PC-9 (cell line): ENCODE measurements at regions not wholly inside any gene's neighbourhood (a gene's known extent, or its start where the extent isn't known, plus 50 kb on each side); places are given as distances from the start of the nearest gene placed in this dataset.

Experiments used
- BruUV-seq: library from RNA; stranded (reverse); fragments of 400-500 nt; replicated peaks from 2 replicates; lab custom pipeline; 2021; lab: Mats Ljungman, UMichigan
- CTCF ChIA-PET: fragments of 300-600 bp; sonication (Branson Sonifier 250); formaldehyde crosslinking; loops from one replicate; lab custom pipeline; 2022; ENCODE audit warnings: antibody characterized with exemption; lab: Charles Lee
- POLR2A ChIA-PET: fragments of 300-600 bp; sonication (Branson Sonifier 250); formaldehyde crosslinking; loops from one replicate; lab custom pipeline; 2022; ENCODE audit warnings: antibody characterized with exemption; ENCODE audit not compliant: unreplicated experiment; lab: Charles Lee
- DNase-seq, 2 experiments: peaks; one replicate each; pipeline versions ENCODE4 v3.0.0 to v3.0.0-alpha.2; 2015 to 2022; ENCODE audit warnings: mixed read lengths in 1 of 2
- H2AFZ ChIP-seq: fragments of 200-600 bp; sonication (generic); 2 replicates; pipeline ENCODE4 v1.8.1; 2017; ENCODE audit warnings: antibody characterized with exemption
- H3F3A ChIP-seq: fragments of 200-600 bp; sonication (generic); 2 replicates; pipeline ENCODE4 v1.8.1; 2017; ENCODE audit warnings: antibody characterized with exemption, mild to moderate bottlenecking, low read depth; ENCODE audit not compliant: insufficient read depth
- H3K27ac ChIP-seq: fragments of 200-600 bp; sonication (generic); 2 replicates; pipeline ENCODE4 v1.6.1; 2016; ENCODE audit warnings: mixed run types
- H3K27me3 ChIP-seq: fragments of 200-600 bp; sonication (generic); 2 replicates; pipeline ENCODE4 v1.6.1; 2016; ENCODE audit warnings: low read depth, mixed run types; ENCODE audit not compliant: insufficient read depth
- H3K36me3 ChIP-seq: fragments of 200-600 bp; sonication (generic); 2 replicates; pipeline ENCODE4 v1.6.1; 2016; ENCODE audit warnings: low read depth, mixed run types
- H3K4me1 ChIP-seq: fragments of 200-600 bp; sonication (generic); replicated peaks from 2 replicates; pipeline ENCODE4 v1.6.1; 2016; ENCODE audit warnings: mixed run types; ENCODE audit not compliant: insufficient read depth
- H3K4me2 ChIP-seq: fragments of 200-600 bp; sonication (generic); 2 replicates; pipeline ENCODE4 v1.6.1; 2017; ENCODE audit warnings: mixed run types
- H3K4me3 ChIP-seq: fragments of 200-600 bp; sonication (generic); 2 replicates; pipeline ENCODE4 v1.6.1; 2016; ENCODE audit warnings: mixed run types
- H3K79me2 ChIP-seq: fragments of 200-600 bp; sonication (generic); 2 replicates; pipeline ENCODE4 v1.6.1; 2017; ENCODE audit warnings: low read depth, mixed run types
- H3K9me2 ChIP-seq: fragments of 200-600 bp; sonication (generic); 2 replicates; pipeline ENCODE4 v1.8.1; 2017; ENCODE audit warnings: mild to moderate bottlenecking; ENCODE audit not compliant: insufficient read depth
- H3K9me3 ChIP-seq: fragments of 200-600 bp; sonication (generic); 2 replicates; pipeline ENCODE4 v1.8.1; 2016; ENCODE audit warnings: low read depth; ENCODE audit not compliant: insufficient read depth
- H4K20me1 ChIP-seq: fragments of 200-600 bp; sonication (generic); 2 replicates; pipeline ENCODE4 v1.8.1; 2017; ENCODE audit not compliant: insufficient read depth
- EZH2 ChIP-seq: fragments of 200-600 bp; sonication (generic); IDR thresholded peaks from 2 replicates; pipeline ENCODE4 v1.8.0; 2017; ENCODE audit warnings: antibody characterized with exemption, low read depth
- intact Hi-C: fragments of 100-400 bp; cut with micrococcal nuclease; formaldehyde crosslinking; loops from one replicate; pipeline ENCODE4 v1.10.0; 2022; ENCODE audit not compliant: unreplicated experiment
- TF ChIP-seq, protein P1 (sequence below): fragments of 200-600 bp; sonication (generic); conservative IDR thresholded peaks from 2 replicates; pipeline ENCODE4 v1.6.1; 2017; ENCODE audit warnings: mixed run types, antibody characterized with exemption, mild to moderate bottlenecking, moderate library complexity

DNA sequence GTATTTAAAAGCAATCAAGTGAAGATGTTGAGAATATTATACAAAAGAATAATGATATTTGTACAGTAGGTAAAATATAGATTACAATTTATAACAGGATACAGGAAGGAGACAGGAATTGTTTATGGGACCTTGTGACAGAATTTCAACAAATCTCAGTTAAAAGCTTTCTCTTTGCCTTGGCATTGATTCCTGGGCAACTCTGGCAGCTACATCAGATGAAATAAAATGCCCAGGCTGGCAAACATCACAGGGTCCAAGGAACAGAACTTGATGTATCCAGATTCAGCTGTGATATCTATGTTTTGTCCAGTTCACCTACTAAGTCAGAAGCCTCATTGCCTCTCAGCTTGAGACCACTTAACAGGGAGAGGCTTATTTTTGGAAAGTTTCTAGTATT, 473.1 kb downstream of the MCTP2 start:
- no peak overlapping the region for H3K27ac ChIP-seq
- POLR2A ChIA-PET: no interaction called here
- intact Hi-C loops: no loop called here

DNA sequence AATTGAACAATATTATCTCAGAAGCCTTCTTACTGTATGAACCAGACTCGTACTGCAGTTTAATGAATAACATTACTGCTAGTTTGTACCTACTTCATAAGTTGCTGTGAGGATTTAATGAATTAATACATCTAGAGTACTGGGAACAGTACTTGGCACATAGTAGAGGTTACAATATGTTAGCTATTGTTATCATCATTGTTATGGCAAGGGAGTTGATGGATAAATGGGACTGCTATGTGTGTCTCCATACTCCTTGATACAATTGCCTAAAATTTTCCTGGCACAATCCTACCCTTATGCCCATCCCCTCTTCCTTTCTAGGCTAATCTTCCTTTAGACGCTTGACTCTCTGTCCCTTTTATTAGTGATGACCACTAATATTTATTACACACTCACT, 473.6 kb downstream of the MCTP2 start:
- TF ChIP-seq EZH2: no peak
- TF ChIP-seq, protein P1, sequence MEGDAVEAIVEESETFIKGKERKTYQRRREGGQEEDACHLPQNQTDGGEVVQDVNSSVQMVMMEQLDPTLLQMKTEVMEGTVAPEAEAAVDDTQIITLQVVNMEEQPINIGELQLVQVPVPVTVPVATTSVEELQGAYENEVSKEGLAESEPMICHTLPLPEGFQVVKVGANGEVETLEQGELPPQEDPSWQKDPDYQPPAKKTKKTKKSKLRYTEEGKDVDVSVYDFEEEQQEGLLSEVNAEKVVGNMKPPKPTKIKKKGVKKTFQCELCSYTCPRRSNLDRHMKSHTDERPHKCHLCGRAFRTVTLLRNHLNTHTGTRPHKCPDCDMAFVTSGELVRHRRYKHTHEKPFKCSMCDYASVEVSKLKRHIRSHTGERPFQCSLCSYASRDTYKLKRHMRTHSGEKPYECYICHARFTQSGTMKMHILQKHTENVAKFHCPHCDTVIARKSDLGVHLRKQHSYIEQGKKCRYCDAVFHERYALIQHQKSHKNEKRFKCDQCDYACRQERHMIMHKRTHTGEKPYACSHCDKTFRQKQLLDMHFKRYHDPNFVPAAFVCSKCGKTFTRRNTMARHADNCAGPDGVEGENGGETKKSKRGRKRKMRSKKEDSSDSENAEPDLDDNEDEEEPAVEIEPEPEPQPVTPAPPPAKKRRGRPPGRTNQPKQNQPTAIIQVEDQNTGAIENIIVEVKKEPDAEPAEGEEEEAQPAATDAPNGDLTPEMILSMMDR: no peak
- H3K4me3 ChIP-seq: no peak overlapping the region
- H3K4me1 ChIP-seq: no peaks in the 10 kb centered on the region
- no peaks in the 10 kb centered on the region for H3K9me2 ChIP-seq
- no peaks in the 10 kb centered on the region for H4K20me1 ChIP-seq
- no TSS peak for BruUV-seq
- no peak overlapping the region for H3K4me2 ChIP-seq
- ChIA-PET CTCF (no interaction called here), POLR2A (no interaction called here)
- H3K27ac ChIP-seq: no peak overlapping the region
- H3K79me2 ChIP-seq: no peaks in the 10 kb centered on the region
- H3F3A ChIP-seq: no peaks in the 10 kb centered on the region
- intact Hi-C loops: no loop called here
- H2AFZ ChIP-seq: no peak overlapping the region
- no peaks in the 10 kb centered on the region for H3K36me3 ChIP-seq
- H3K27me3 ChIP-seq: peaks cover 20% of the 10 kb centered on the region; the same call in 1 of the 2 replicates
- no peaks in the 10 kb centered on the region for H3K9me3 ChIP-seq
- DNase-seq: no peak

More for the DNA sequence above, 473.1 kb downstream of the MCTP2 start:
- Histone ChIP-seq H2AFZ (no peak overlapping the region), H3F3A (no peaks in the 10 kb centered on the region), H3K4me1 (no peaks in the 10 kb centered on the region), H3K4me2 (no peak overlapping the region), H3K9me3 (no peaks in the 10 kb centered on the region), H4K20me1 (no peaks in the 10 kb centered on the region), H3K27me3 (peaks cover 20% of the 10 kb centered on the region; the same call in 1 of the 2 replicates), H3K36me3 (no peaks in the 10 kb centered on the region), H3K9me2 (no peaks in the 10 kb centered on the region), H3K4me3 (no peak overlapping the region), H3K79me2 (no peaks in the 10 kb centered on the region)
- no TSS peak for BruUV-seq
- TF ChIP-seq, protein P1: no peak
- no peak for TF ChIP-seq EZH2
- no peak for DNase-seq
- CTCF ChIA-PET: no interaction called here

DNA sequence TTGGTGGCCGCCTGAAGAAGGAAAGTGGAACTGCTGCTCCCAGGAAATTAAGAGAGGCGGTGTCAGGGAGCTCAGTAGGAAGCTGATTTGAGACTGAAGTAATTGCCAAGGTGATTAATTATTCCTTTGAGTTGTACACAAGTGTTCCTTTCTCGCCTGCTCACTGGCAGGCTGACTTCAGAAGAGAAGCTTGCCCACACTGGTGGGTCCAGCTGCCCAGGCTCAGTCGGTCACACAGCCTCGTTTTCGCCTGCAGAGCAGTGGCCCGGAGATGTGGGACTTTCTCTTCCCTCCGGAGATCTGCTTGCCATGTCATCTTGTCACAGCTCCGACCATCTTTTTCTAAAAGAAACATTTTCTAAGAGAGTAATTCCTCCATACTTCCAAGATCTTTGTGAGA, 478.0 kb downstream of the MCTP2 start:
- no peaks in the 10 kb centered on the region for H3F3A ChIP-seq
- intact Hi-C loops: no loop called here
- no peaks in the 10 kb centered on the region for H3K79me2 ChIP-seq
- ChIA-PET POLR2A (no interaction called here), CTCF (no interaction called here)
- no peaks in the 10 kb centered on the region for H3K9me2 ChIP-seq
- H3K4me2 ChIP-seq: no peak overlapping the region
- H3K4me1 ChIP-seq: no peaks in the 10 kb centered on the region
- DNase-seq: no peak
- no peaks in the 10 kb centered on the region for H4K20me1 ChIP-seq
- no peaks in the 10 kb centered on the region for H3K36me3 ChIP-seq
- no TSS peak for BruUV-seq
- H2AFZ ChIP-seq: no peak overlapping the region
- H3K9me3 ChIP-seq: no peaks in the 10 kb centered on the region
- peaks cover 24% of the 10 kb centered on the region for H3K27me3 ChIP-seq
- no peak overlapping the region for H3K4me3 ChIP-seq
- H3K27ac ChIP-seq: no peak overlapping the region
- TF ChIP-seq, protein P1: no peak
- TF ChIP-seq EZH2: no peak
